GM06990 (cell line): ENCODE measurements at regions not wholly inside any gene's neighbourhood (a gene's known extent, or its start where the extent isn't known, plus 50 kb on each side); places are given as distances from the start of the nearest gene placed in this dataset.

Experiments used
- DNase-seq: peaks from one replicate; pipeline ENCODE4 v3.0.0-alpha.2; 2011; ENCODE audit not compliant: insufficient read length; ENCODE audit errors: extremely low read depth
- H3K27me3 ChIP-seq: replicated peaks from 2 replicates; pipeline ENCODE4 v1.6.0; 2011; ENCODE audit warnings: low read length; ENCODE audit not compliant: control insufficient read depth, insufficient read depth
- H3K36me3 ChIP-seq: 2 replicates; pipeline ENCODE4 v1.5.1; 2011; ENCODE audit warnings: low read length; ENCODE audit not compliant: control insufficient read depth, insufficient read depth
- H3K4me3 ChIP-seq: replicated peaks from 2 replicates; pipeline ENCODE4 v1.5.1; 2011; ENCODE audit warnings: low read depth, mild to moderate bottlenecking, control low read depth, low read length
- TF ChIP-seq, protein P1 (sequence below): IDR thresholded peaks from 2 replicates; pipeline ENCODE4 v1.5.1; 2011; ENCODE audit warnings: low read length, control low read depth, mild to moderate bottlenecking, inconsistent platforms; ENCODE audit not compliant: insufficient read depth, poor library complexity, severe bottlenecking

- H3K27me3 ChIP-seq: no peaks in the 10 kb centered on the region
- no peak overlapping the region for H3K4me3 ChIP-seq
- TF ChIP-seq, protein P1, sequence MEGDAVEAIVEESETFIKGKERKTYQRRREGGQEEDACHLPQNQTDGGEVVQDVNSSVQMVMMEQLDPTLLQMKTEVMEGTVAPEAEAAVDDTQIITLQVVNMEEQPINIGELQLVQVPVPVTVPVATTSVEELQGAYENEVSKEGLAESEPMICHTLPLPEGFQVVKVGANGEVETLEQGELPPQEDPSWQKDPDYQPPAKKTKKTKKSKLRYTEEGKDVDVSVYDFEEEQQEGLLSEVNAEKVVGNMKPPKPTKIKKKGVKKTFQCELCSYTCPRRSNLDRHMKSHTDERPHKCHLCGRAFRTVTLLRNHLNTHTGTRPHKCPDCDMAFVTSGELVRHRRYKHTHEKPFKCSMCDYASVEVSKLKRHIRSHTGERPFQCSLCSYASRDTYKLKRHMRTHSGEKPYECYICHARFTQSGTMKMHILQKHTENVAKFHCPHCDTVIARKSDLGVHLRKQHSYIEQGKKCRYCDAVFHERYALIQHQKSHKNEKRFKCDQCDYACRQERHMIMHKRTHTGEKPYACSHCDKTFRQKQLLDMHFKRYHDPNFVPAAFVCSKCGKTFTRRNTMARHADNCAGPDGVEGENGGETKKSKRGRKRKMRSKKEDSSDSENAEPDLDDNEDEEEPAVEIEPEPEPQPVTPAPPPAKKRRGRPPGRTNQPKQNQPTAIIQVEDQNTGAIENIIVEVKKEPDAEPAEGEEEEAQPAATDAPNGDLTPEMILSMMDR: no peak
- no peak for DNase-seq
- no peaks in the 10 kb centered on the region for H3K36me3 ChIP-seq
Measured at GRCh38 chr2:126568734-126569133, 87.2 kb upstream of the GYPC start.

DNA sequence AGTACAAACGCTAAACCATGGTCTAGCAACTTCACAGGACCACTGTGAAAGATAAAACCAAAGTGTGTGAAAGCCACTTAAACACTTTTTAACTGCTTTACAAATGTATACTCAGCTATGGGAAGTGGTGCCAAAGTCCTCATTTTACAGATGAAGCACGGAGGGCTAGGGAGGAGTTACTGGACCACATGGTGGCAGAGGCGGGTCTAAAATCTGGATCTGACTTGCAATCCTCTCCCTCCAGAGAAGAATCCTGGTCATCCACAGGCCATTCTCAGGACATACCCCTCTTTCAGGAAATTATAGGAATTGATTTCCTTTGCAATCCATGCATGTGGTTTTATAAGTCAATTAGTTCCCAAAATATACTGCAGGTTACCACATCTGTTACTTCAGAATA, 84.6 kb upstream of the GYPC start:
- no peak for DNase-seq
- TF ChIP-seq, protein P1: no peak
- no peaks in the 10 kb centered on the region for H3K36me3 ChIP-seq
- H3K27me3 ChIP-seq: peaks cover 1% of the 10 kb centered on the region; the same call in 1 of the 2 replicates
- H3K4me3 ChIP-seq: no peak overlapping the region

GRCh38 chr2:126575631-126576030, 80.3 kb upstream of the GYPC start:
- H3K36me3 ChIP-seq: no peaks in the 10 kb centered on the region
- no peak overlapping the region for H3K4me3 ChIP-seq
- TF ChIP-seq, protein P1: no peak
- H3K27me3 ChIP-seq: peaks cover 2% of the 10 kb centered on the region; the same call in 1 of the 2 replicates
- DNase-seq: no peak

DNA sequence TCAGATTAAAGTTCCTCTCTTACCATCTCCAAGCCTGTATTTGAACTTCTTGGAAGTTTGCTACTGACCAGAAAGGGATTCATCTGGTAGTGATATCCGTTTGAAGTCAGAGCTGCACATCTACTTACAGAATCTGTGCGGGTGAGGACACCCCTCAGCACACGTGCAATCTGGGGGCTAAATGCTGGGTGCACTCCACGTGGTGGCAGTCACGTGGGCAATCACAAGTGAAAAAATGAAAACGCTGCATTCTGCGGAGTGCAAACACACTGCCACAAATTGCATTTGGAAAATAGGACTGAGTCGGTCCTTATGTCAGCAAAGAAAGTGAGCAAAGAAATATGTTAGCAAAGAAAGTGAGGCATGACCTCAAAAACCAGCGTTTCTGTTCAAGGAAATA, 76.1 kb upstream of the GYPC start:
- peaks cover 2% of the 10 kb centered on the region; the same call in 1 of the 2 replicates for H3K27me3 ChIP-seq
- no peaks in the 10 kb centered on the region for H3K36me3 ChIP-seq
- TF ChIP-seq, protein P1: no peak
- no peak for DNase-seq
- H3K4me3 ChIP-seq: no peak overlapping the region

DNA sequence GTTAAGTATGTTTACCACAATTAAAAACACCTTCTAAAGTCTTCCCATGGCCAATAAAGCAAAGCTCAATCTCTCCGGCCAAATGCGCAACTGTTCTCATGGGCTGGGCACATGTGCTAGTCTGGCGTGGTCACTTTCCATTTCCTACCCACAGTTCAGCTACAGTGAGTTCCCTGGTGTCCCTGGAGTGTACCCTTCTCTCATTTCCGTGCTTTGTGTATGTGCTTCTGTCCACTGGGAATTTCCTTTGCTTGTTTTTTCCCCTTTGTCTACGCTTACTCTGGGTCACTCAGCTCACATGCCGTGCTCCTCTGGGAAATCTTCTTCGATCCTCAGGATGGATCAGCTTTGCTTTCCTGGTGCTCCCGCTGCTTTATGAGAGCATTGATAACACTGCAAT, 69.6 kb upstream of the GYPC start:
- TF ChIP-seq, protein P1: no peak
- Histone ChIP-seq H3K36me3 (no peaks in the 10 kb centered on the region), H3K27me3 (no peaks in the 10 kb centered on the region), H3K4me3 (no peak overlapping the region)
- no peak for DNase-seq

- H3K27me3 ChIP-seq: no peaks in the 10 kb centered on the region
- TF ChIP-seq, protein P1: no peak
Measured at GRCh38 chr2:126599062-126599461, 56.9 kb upstream of the GYPC start.

More at GRCh38 chr2:126599062-126599461, 56.9 kb upstream of the GYPC start:
- DNase-seq: no peak
- Histone ChIP-seq H3K4me3 (no peak overlapping the region), H3K36me3 (no peaks in the 10 kb centered on the region)
